MM.1S (cell line): ENCODE measurements at regions not wholly inside any gene's neighbourhood (a gene's known extent, or its start where the extent isn't known, plus 50 kb on each side); places are given as distances from the start of the nearest gene placed in this dataset.
A peak's percentile ranks its signal among the peaks of the same experiment; 100 is the strongest.

ENCODE experiments used
- CTCF ChIP-seq: fragments of 300-600 bp; sonication (generic); IDR thresholded peaks from 2 replicates; pipeline ENCODE4 v1.5.1; 2016; ENCODE audit warnings: antibody characterized with exemption, low read length, mixed read lengths
- EZH2phosphoT487 ChIP-seq: fragments of 300-600 bp; sonication (generic); IDR thresholded peaks from 2 replicates; pipeline ENCODE4 v1.6.1; 2018; ENCODE audit warnings: antibody characterized with exemption, low read length

GRCh38 chr3:163779396-163780344 is 1298.6 kb downstream of the SI start:
- TF ChIP-seq CTCF (peak; percentile 32), EZH2phosphoT487 (no peak)
